Ascending aorta (tissue), 2 donors: ENCODE measurements at regions not wholly inside any gene's neighbourhood (a gene's known extent, or its start where the extent isn't known, plus 50 kb on each side); places are given as distances from the start of the nearest gene placed in this dataset.

ENCODE experiments used
- DNase-seq, 2 donors: peaks; one replicate each; pipeline ENCODE4 v3.0.0-alpha.2; 2019; ENCODE audit warnings: low spot score in 2 of 2
- H3K27ac ChIP-seq, 2 donors: fragments of 200-600 bp; sonication (generic); one replicate each; pipeline ENCODE4 v1.5.1; 2016 to 2017; ENCODE audit warnings: mild to moderate bottlenecking in 1 of 2
- H3K27me3 ChIP-seq: fragments of 200-600 bp; sonication (generic); one replicate; pipeline ENCODE4 v1.5.1; 2017
- H3K36me3 ChIP-seq, 2 donors: fragments of 200-600 bp; sonication (generic); one replicate each; pipeline ENCODE4 v1.5.1; 2016
- H3K4me1 ChIP-seq, 2 donors: fragments of 200-600 bp; sonication (generic); one replicate each; pipeline ENCODE4 v1.5.1; 2016 to 2017; ENCODE audit warnings: mild to moderate bottlenecking in 1 of 2
- H3K4me3 ChIP-seq, 2 donors: fragments of 200-600 bp; sonication (generic); one replicate each; pipeline ENCODE4 v1.5.1; 2016 to 2017; ENCODE audit warnings: mild to moderate bottlenecking in 1 of 2
- H3K9me3 ChIP-seq, 2 donors: fragments of 200-600 bp; sonication (generic); one replicate each; pipeline ENCODE4 v1.5.1; 2016
- intact Hi-C: fragments of 100-400 bp; cut with DNase I; formaldehyde crosslinking; loops from one replicate; pipeline ENCODE4 v1.15.1; 2023
- TF ChIP-seq, protein P1 (sequence below), 3 experiments: fragments of 200-600 bp in 2 of 3; fragments of 450-650 bp in 1 of 3; sonication (generic) in 2 of 3; IDR thresholded peaks; one replicate each; pipeline ENCODE4 v1.5.1; 2016 to 2019; ENCODE audit warnings: antibody characterized with exemption in 3 of 3, mild to moderate bottlenecking in 1 of 3, moderate library complexity in 1 of 3

GRCh38 chr13:85640727-85641126 lies 158.5 kb downstream of the SLITRK6 start:
- DNase-seq, result no peak
- no peak overlapping the region for H3K27ac ChIP-seq
- peaks cover 0 to 6% of the 10 kb centered on the region in 2 donors for H3K9me3 ChIP-seq
- TF ChIP-seq, protein P1, sequence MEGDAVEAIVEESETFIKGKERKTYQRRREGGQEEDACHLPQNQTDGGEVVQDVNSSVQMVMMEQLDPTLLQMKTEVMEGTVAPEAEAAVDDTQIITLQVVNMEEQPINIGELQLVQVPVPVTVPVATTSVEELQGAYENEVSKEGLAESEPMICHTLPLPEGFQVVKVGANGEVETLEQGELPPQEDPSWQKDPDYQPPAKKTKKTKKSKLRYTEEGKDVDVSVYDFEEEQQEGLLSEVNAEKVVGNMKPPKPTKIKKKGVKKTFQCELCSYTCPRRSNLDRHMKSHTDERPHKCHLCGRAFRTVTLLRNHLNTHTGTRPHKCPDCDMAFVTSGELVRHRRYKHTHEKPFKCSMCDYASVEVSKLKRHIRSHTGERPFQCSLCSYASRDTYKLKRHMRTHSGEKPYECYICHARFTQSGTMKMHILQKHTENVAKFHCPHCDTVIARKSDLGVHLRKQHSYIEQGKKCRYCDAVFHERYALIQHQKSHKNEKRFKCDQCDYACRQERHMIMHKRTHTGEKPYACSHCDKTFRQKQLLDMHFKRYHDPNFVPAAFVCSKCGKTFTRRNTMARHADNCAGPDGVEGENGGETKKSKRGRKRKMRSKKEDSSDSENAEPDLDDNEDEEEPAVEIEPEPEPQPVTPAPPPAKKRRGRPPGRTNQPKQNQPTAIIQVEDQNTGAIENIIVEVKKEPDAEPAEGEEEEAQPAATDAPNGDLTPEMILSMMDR (IDR thresholded peaks at IDR 0.05), result no peak
- no peaks in the 10 kb centered on the region for H3K4me1 ChIP-seq
- intact Hi-C loops, result no loop called here
- H3K36me3 ChIP-seq, result no peaks in the 10 kb centered on the region
- H3K4me3 ChIP-seq, result no peak overlapping the region
- no peaks in the 10 kb centered on the region for H3K27me3 ChIP-seq

- intact Hi-C loops, result no loop called here
- Histone ChIP-seq H3K9me3 (peaks cover 0 to 6% of the 10 kb centered on the region in 2 donors), H3K27me3 (no peaks in the 10 kb centered on the region), H3K4me1 (no peaks in the 10 kb centered on the region), H3K27ac (no peak overlapping the region), H3K36me3 (no peaks in the 10 kb centered on the region), H3K4me3 (no peak overlapping the region)
- TF ChIP-seq, protein P1 (IDR thresholded peaks at IDR 0.05), result no peak
- DNase-seq, result no peak
These were observed 160.3 kb downstream of the SLITRK6 start for GRCh38 chr13:85638815-85639393.

GRCh38 chr13:85638265-85638664 lies 161.0 kb downstream of the SLITRK6 start:
- no peak for DNase-seq
- Histone ChIP-seq H3K9me3 (peaks cover 0 to 6% of the 10 kb centered on the region in 2 donors), H3K36me3 (no peaks in the 10 kb centered on the region), H3K4me1 (no peaks in the 10 kb centered on the region), H3K27me3 (no peaks in the 10 kb centered on the region), H3K4me3 (no peak overlapping the region), H3K27ac (no peak overlapping the region)
- TF ChIP-seq, protein P1 (IDR thresholded peaks at IDR 0.05), result no peak
- intact Hi-C loops, result no loop called here

- intact Hi-C loops, result no loop called here
- no peaks in the 10 kb centered on the region for H3K9me3 ChIP-seq
- no peaks in the 10 kb centered on the region for H3K27me3 ChIP-seq
- H3K36me3 ChIP-seq, result no peaks in the 10 kb centered on the region
- no peaks in the 10 kb centered on the region for H3K4me1 ChIP-seq
- no peak overlapping the region for H3K4me3 ChIP-seq
- H3K27ac ChIP-seq, result no peak overlapping the region
- DNase-seq, result no peak
- TF ChIP-seq, protein P1 (IDR thresholded peaks at IDR 0.05), result no peak
These were observed 166.6 kb downstream of the SLITRK6 start for GRCh38 chr13:85632526-85633195.

DNA sequence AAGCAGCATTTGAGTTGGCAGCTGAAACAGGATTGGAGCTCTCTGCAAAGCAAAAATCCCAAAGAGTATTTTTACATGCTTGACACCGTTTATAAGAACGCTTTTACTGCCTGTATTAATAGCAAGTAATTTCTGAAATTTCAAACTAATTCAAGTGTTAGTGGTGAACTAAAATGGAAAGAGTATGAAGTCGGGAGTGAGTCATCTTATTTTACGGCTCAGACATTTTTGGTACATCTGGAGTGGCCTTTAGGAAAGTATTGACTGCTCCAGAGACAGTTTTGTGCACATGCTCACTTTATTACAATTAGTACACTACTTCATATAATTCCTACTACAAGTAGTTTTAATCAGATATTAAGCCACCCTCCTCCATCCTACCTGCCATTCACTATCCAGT lies 167.4 kb downstream of the SLITRK6 start:
- Histone ChIP-seq H3K4me3 (no peak overlapping the region), H3K27ac (no peak overlapping the region), H3K27me3 (no peaks in the 10 kb centered on the region), H3K9me3 (no peaks in the 10 kb centered on the region), H3K4me1 (no peaks in the 10 kb centered on the region), H3K36me3 (no peaks in the 10 kb centered on the region)
- intact Hi-C loops, result no loop called here
- TF ChIP-seq, protein P1 (IDR thresholded peaks at IDR 0.05), result no peak
- DNase-seq, result no peak
